SK-N-MC (cell line): ENCODE measurements at regions not wholly inside any gene's neighbourhood (a gene's known extent, or its start where the extent isn't known, plus 50 kb on each side); places are given as distances from the start of the nearest gene placed in this dataset.

ENCODE experiments used
- EZH2 ChIP-seq: fragments of 200-600 bp; sonication (generic); IDR thresholded peaks from one replicate; pipeline ENCODE4 v1.6.1; 2017; ENCODE audit warnings: antibody characterized with exemption
- POLR2AphosphoS5 ChIP-seq: IDR thresholded peaks from 2 replicates; pipeline ENCODE4 v1.6.1; 2012; ENCODE audit warnings: mild to moderate bottlenecking, low read depth, low read length, borderline replicate concordance

DNA sequence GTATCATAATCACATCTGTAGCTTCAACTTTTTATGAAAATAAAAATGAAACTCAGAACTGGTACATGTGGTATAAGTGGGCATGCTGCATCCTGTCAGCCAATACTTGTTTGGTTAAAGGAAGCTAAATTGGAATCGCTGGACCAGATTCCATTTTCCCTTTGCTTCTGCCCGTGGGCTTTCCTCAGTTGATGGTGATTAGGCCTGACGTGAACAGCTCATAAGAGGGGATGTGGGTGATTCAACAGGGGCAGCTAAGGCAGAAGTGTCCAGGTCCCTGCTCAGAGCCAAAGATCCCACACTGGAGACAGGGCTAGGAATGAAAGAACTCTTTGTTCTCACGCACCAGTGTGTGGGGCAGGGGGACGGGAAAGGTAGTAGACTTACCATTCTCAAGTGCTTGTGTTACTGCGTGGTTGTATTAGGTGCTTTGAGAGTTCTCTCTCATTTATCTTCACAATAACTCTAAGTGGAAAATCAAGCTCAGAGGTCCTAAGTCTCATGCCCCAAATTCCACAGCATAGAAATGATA, 63.2 kb upstream of the GUCY1A1 start:
- TF ChIP-seq POLR2AphosphoS5 (no peak), EZH2 (no peak)
